ENCODE measurements at regions not wholly inside any gene's neighbourhood (a gene's known extent, or its start where the extent isn't known, plus 50 kb on each side); places are given as distances from the start of the nearest gene placed in this dataset.

GRCh38 chr21:22795644-22796043 is 1797.4 kb downstream of the NCAM2 start:
- TF ChIP-seq CTCF (IDR thresholded peaks at IDR 0.05), result no peak
- TF ChIP-seq POLR2A (IDR thresholded peaks at IDR 0.05), result no peak
